ENCODE measurements at regions not wholly inside any gene's neighbourhood (a gene's known extent, or its start where the extent isn't known, plus 50 kb on each side); places are given as distances from the start of the nearest gene placed in this dataset.

- H3K23me2 ChIP-seq (ENCODE audit: low read depth, low read length): no peaks in the 10 kb centered on the region
- H3K4me2 ChIP-seq (ENCODE audit: insufficient read depth in 1 of 2, low read depth in 2 of 2, low read length in 2 of 2): no peak overlapping the region
- no peak overlapping the region for H3K9ac ChIP-seq (replicated peaks in 1 of 4; ENCODE audit: extremely low read depth in 1 of 4, low read depth in 3 of 4, low read length in 3 of 4)
- ChIA-PET CTCF (ENCODE audit: partially characterized antibody) (interaction anchor here (0.7 to 2.2 kb wide), 12 partner anchors 8 to 768 kb away, joined by 3 to 13 read pairs (median 4); no protein-coding TSS in a partner anchor), POLR2A (ENCODE audit: partially characterized antibody) (interaction anchor here (1.7 kb wide), 1 partner anchor 192 kb away, joined by 6 read pairs; no protein-coding TSS in a partner anchor)
- no peaks in the 10 kb centered on the region for H3K79me1 ChIP-seq (ENCODE audit: low read depth, low read length)
- 92% methylated on average over 2 of the region's 2 CpGs; no CpG with 5 or more reads in 1 of the 2 experiments for WGBS, 2 experiments (ENCODE audit: extremely low coverage in 1 of 2, insufficient coverage in 1 of 2, insufficient read length in 1 of 2, insufficient replicate concordance in 2 of 2, low coverage in 1 of 2, low lambda C conversion rate in 2 of 2, missing lambda C conversion rate in 1 of 2)
- H2AFZ ChIP-seq (ENCODE audit: low read length): 0 out of 2 replicates have a peak overlapping the region, but pooled peaks have one; percentile 41
- no peak overlapping the region for H2BK120ac ChIP-seq (replicated peaks; ENCODE audit: low read depth, low read length)
- H3K4me3 ChIP-seq (ENCODE audit: extremely low read depth in 1 of 4, insufficient read depth in 2 of 4, low read depth in 3 of 4, low read length in 4 of 4): no peak overlapping the region
- no peak overlapping the region for H3K56ac ChIP-seq (replicated peaks; ENCODE audit: insufficient read length, low read depth, low read length)
- H2BK5ac ChIP-seq (ENCODE audit: low read depth, low read length): no peak overlapping the region
- FAIRE-seq: peak; percentile 63
- H3K18ac ChIP-seq (ENCODE audit: extremely low read depth, low read length): no peak overlapping the region
- H2AK5ac ChIP-seq (ENCODE audit: low read depth, low read length): no peak overlapping the region
- no peak for DNase-seq (ENCODE audit: low read depth in 1 of 2, low spot score in 2 of 2)
- 0 out of 2 replicates have a peak overlapping the region, but pooled peaks have one; percentile 13 for H2BK12ac ChIP-seq (ENCODE audit: low read depth, low read length)
- H3K4ac ChIP-seq (replicated peaks; ENCODE audit: insufficient read length, low read depth, low read length): no peak overlapping the region
- no peaks in the 10 kb centered on the region for H3K9me3 ChIP-seq (ENCODE audit: insufficient read depth in 2 of 2, low read depth in 1 of 2, low read length in 1 of 2)
- H3K23ac ChIP-seq (ENCODE audit: insufficient read length): no peak overlapping the region
- no peak overlapping the region for H2BK15ac ChIP-seq (ENCODE audit: low read length)
- H4K5ac ChIP-seq (ENCODE audit: insufficient read length, low read depth, low read length): no peak overlapping the region
- no peaks in the 10 kb centered on the region for H3K27me3 ChIP-seq (replicated peaks in 1 of 4; ENCODE audit: control insufficient read depth in 3 of 4, extremely low read depth in 1 of 4, insufficient read depth in 3 of 4, low read length in 3 of 4)
- H3K27ac ChIP-seq (ENCODE audit: low read depth, low read length): no peak overlapping the region
- H2BK20ac ChIP-seq (ENCODE audit: low read length): no peak overlapping the region
- no peak overlapping the region for H3K14ac ChIP-seq (ENCODE audit: insufficient read length)
- H3K4me1 ChIP-seq (replicated peaks in 1 of 4; ENCODE audit: control insufficient read depth in 3 of 4, insufficient read depth in 4 of 4, low read length in 3 of 4): peaks cover 0 to 3% (median 1%) of the 10 kb centered on the region in 4 experiments; a peak in 3 of 7 replicates
- H4K20me1 ChIP-seq (replicated peaks in 1 of 2; ENCODE audit: control insufficient read depth in 1 of 2, insufficient read depth in 2 of 2, low read length in 2 of 2): no peaks in the 10 kb centered on the region
- H3K79me2 ChIP-seq (ENCODE audit: control insufficient read depth in 1 of 2, insufficient read depth in 2 of 2, low read length in 2 of 2): no peaks in the 10 kb centered on the region
- no peaks in the 10 kb centered on the region for H3K36me3 ChIP-seq (ENCODE audit: control insufficient read depth in 2 of 4, insufficient read depth in 4 of 4, low read length in 3 of 4)
- H4K91ac ChIP-seq (replicated peaks; ENCODE audit: insufficient read length, low read length): no peak overlapping the region
- H4K8ac ChIP-seq (ENCODE audit: extremely low read depth, insufficient read depth, low read length): no peak overlapping the region
- TF ChIP-seq PHF8 (conservative IDR thresholded peaks at IDR 0.05; ENCODE audit: low read depth, low read length): no peak
- TF ChIP-seq TCF12 (IDR thresholded peaks at IDR 0.05; ENCODE audit: low read depth, low read length): no peak
- TF ChIP-seq YY1 (IDR thresholded peaks at IDR 0.05; ENCODE audit: low read depth, low read length): no peak
- peak; percentile 56 to 67 for TF ChIP-seq RAD21 (IDR thresholded peaks at IDR 0.05 in 1 of 2, conservative IDR thresholded peaks at IDR 0.05 in 1 of 2; ENCODE audit: low read depth in 2 of 2, low read length in 2 of 2)
- TF ChIP-seq KDM1A (IDR thresholded peaks at IDR 0.05; ENCODE audit: borderline replicate concordance, low read length): no peak
- TF ChIP-seq TAF1 (IDR thresholded peaks at IDR 0.05; ENCODE audit: low read depth, low read length): no peak
- no peak for TF ChIP-seq JUN (IDR thresholded peaks at IDR 0.05; ENCODE audit: low read depth, low read length)
- TF ChIP-seq CHD1 (IDR thresholded peaks at IDR 0.05; ENCODE audit: low read depth, low read length): no peak
- no peak for TF ChIP-seq KDM5A (IDR thresholded peaks at IDR 0.05; ENCODE audit: low read length)
- TF ChIP-seq CTCF (IDR thresholded peaks at IDR 0.05; ENCODE audit: control extremely low read depth in 1 of 3, insufficient read depth in 1 of 3, low read depth in 1 of 3, low read length in 3 of 3): peak in 2 of 3 experiments; percentile 31 to 40; a peak in 3 of 4 replicates
Measured at GRCh38 chr12:39095636-39096330, 190.4 kb upstream of the CPNE8 start.
